ENCODE measurements at regions not wholly inside any gene's neighbourhood (a gene's known extent, or its start where the extent isn't known, plus 50 kb on each side); places are given as distances from the start of the nearest gene placed in this dataset.

DNA sequence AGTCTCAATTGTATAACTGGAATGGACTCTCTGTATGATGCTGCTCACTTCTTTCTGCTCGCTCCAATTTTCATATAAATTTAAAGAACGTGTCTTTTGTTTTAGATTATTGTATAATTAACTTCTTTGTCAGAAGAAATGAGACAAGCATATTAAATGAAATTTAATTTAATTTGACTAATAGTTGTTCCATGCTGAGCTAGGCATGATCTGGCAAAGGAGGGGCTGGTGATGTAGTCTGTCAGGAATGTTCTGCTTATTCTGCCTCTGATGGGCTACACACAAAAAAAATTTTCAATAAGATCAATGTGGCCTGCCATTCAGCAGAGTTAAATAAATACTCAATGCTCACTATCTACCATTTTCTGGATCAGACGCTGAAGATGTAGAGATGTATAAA, 208.4 kb upstream of the CD96 start:
- no peak for DNase-seq
- Histone ChIP-seq H3K27ac (ENCODE audit: low read length) (no peak overlapping the region), H3K4me2 (ENCODE audit: low read depth, low read length) (no peak overlapping the region), H3K9ac (ENCODE audit: low read length) (no peak overlapping the region), H3K4me1 (ENCODE audit: low read length) (no peaks in the 10 kb centered on the region), H3F3A (ENCODE audit: insufficient read depth, low read length) (no peaks in the 10 kb centered on the region), H3K9me3 (replicated peaks; ENCODE audit: insufficient read depth, low read length) (no peaks in the 10 kb centered on the region), H3K79me2 (ENCODE audit: low read length) (no peaks in the 10 kb centered on the region), H2AFZ (ENCODE audit: low read length) (no peak overlapping the region), H3K4me3 (ENCODE audit: low read length) (no peak overlapping the region), H3K9me2 (replicated peaks; ENCODE audit: insufficient read depth, low read length) (no peaks in the 10 kb centered on the region), H3K27me3 (replicated peaks; ENCODE audit: insufficient read depth, low read length) (no peaks in the 10 kb centered on the region), H3K36me3 (replicated peaks; ENCODE audit: insufficient read depth, low read length) (no peaks in the 10 kb centered on the region), H4K20me1 (ENCODE audit: insufficient read depth, low read length) (no peaks in the 10 kb centered on the region)
- TF ChIP-seq EZH2 (optimal IDR thresholded peaks at IDR 0.05; ENCODE audit: low read depth, low read length) (no peak), EZH2phosphoT487 (IDR thresholded peaks at IDR 0.05; ENCODE audit: low read length) (no peak)
- TF ChIP-seq, protein P1, sequence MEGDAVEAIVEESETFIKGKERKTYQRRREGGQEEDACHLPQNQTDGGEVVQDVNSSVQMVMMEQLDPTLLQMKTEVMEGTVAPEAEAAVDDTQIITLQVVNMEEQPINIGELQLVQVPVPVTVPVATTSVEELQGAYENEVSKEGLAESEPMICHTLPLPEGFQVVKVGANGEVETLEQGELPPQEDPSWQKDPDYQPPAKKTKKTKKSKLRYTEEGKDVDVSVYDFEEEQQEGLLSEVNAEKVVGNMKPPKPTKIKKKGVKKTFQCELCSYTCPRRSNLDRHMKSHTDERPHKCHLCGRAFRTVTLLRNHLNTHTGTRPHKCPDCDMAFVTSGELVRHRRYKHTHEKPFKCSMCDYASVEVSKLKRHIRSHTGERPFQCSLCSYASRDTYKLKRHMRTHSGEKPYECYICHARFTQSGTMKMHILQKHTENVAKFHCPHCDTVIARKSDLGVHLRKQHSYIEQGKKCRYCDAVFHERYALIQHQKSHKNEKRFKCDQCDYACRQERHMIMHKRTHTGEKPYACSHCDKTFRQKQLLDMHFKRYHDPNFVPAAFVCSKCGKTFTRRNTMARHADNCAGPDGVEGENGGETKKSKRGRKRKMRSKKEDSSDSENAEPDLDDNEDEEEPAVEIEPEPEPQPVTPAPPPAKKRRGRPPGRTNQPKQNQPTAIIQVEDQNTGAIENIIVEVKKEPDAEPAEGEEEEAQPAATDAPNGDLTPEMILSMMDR (IDR thresholded peaks at IDR 0.05; ENCODE audit: low read length) = no peak

DNA sequence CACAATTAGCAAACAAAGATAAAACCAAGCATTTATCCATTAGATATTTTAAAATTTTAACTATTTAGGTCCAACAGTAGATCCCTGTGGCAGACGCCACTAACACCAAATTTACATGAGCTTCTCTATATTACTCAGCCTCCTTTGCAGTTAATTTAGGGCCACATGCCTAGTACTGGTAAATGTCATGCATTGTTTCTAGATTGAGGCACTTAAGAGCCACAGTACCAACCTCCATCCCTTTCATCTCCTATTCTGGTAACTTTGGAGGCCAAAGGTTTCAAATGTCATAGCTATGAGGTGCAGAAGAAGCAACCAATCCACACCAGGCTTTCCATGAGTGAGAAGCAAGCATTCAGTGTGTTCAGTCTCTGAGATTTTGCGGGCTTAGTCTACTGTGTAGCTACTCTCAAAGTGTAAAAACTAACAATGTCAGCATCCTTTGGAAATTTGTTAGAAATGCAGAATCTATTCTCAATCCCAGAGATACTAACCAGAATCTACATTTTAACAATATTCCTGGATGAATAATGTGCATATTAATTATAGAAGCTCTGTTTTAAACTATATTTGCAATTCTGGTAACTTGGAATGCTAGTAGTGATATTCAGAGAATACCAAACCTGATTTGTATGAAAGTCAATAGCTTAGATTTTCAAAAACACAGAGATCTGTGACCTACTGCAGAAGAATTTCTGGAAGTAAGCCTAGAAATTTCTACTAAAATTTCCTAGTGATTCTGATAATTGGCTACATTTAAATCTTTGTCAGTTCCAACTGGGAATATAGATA, 206.3 kb upstream of the CD96 start:
- DNase-seq = no peak
- no peaks in the 10 kb centered on the region for H3K4me1 ChIP-seq (ENCODE audit: low read length)
- TF ChIP-seq EZH2 (optimal IDR thresholded peaks at IDR 0.05; ENCODE audit: low read depth, low read length) (no peak), EZH2phosphoT487 (IDR thresholded peaks at IDR 0.05; ENCODE audit: low read length) (no peak)
- TF ChIP-seq, protein P1 (IDR thresholded peaks at IDR 0.05; ENCODE audit: low read length) = no peak
- no peaks in the 10 kb centered on the region for H3K9me2 ChIP-seq (replicated peaks; ENCODE audit: insufficient read depth, low read length)
- H3K9me3 ChIP-seq (replicated peaks; ENCODE audit: insufficient read depth, low read length) = no peaks in the 10 kb centered on the region
- H3F3A ChIP-seq (ENCODE audit: insufficient read depth, low read length) = no peaks in the 10 kb centered on the region
- H3K27ac ChIP-seq (ENCODE audit: low read length) = no peak overlapping the region
- no peak overlapping the region for H3K9ac ChIP-seq (ENCODE audit: low read length)
- H3K36me3 ChIP-seq (replicated peaks; ENCODE audit: insufficient read depth, low read length) = no peaks in the 10 kb centered on the region
- H4K20me1 ChIP-seq (ENCODE audit: insufficient read depth, low read length) = no peaks in the 10 kb centered on the region
- H3K4me3 ChIP-seq (ENCODE audit: low read length) = no peak overlapping the region
- H3K27me3 ChIP-seq (replicated peaks; ENCODE audit: insufficient read depth, low read length) = no peaks in the 10 kb centered on the region
- H2AFZ ChIP-seq (ENCODE audit: low read length) = no peak overlapping the region
- no peak overlapping the region for H3K4me2 ChIP-seq (ENCODE audit: low read depth, low read length)
- no peaks in the 10 kb centered on the region for H3K79me2 ChIP-seq (ENCODE audit: low read length)

DNA sequence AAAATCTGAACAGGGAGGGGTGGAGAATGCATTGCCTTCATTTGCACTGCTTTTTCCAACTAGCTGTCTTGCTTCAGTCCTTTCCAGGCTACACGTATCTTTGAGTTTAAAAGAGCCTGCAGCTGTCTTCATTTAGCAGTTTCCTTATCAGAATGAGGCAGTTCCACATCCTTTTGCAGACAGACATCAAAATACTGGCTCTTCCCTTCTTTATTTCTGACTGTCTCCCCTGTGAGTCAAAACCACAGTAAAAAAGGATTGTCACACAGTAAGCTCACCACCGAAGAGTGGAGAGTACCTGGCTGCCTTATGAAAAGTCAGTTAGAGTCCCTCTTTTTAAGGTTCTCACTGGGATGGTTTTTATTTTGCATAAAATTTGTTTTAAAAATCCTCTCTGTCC, 205.5 kb upstream of the CD96 start:
- H3K36me3 ChIP-seq (replicated peaks; ENCODE audit: insufficient read depth, low read length) = no peaks in the 10 kb centered on the region
- no peaks in the 10 kb centered on the region for H3K27me3 ChIP-seq (replicated peaks; ENCODE audit: insufficient read depth, low read length)
- DNase-seq = no peak
- H3K9me2 ChIP-seq (replicated peaks; ENCODE audit: insufficient read depth, low read length) = no peaks in the 10 kb centered on the region
- H3K9ac ChIP-seq (ENCODE audit: low read length) = no peak overlapping the region
- H2AFZ ChIP-seq (ENCODE audit: low read length) = no peak overlapping the region
- H3K4me2 ChIP-seq (ENCODE audit: low read depth, low read length) = no peak overlapping the region
- no peaks in the 10 kb centered on the region for H3K4me1 ChIP-seq (ENCODE audit: low read length)
- TF ChIP-seq EZH2phosphoT487 (IDR thresholded peaks at IDR 0.05; ENCODE audit: low read length) = no peak
- no peak for TF ChIP-seq EZH2 (optimal IDR thresholded peaks at IDR 0.05; ENCODE audit: low read depth, low read length)
- TF ChIP-seq, protein P1 (IDR thresholded peaks at IDR 0.05; ENCODE audit: low read length) = no peak
- H3K9me3 ChIP-seq (replicated peaks; ENCODE audit: insufficient read depth, low read length) = no peaks in the 10 kb centered on the region
- no peaks in the 10 kb centered on the region for H4K20me1 ChIP-seq (ENCODE audit: insufficient read depth, low read length)
- no peak overlapping the region for H3K4me3 ChIP-seq (ENCODE audit: low read length)
- no peaks in the 10 kb centered on the region for H3F3A ChIP-seq (ENCODE audit: insufficient read depth, low read length)
- no peak overlapping the region for H3K27ac ChIP-seq (ENCODE audit: low read length)
- H3K79me2 ChIP-seq (ENCODE audit: low read length) = no peaks in the 10 kb centered on the region
